ENCODE measurements at regions not wholly inside any gene's neighbourhood (a gene's known extent, or its start where the extent isn't known, plus 50 kb on each side); places are given as distances from the start of the nearest gene placed in this dataset.

DNA sequence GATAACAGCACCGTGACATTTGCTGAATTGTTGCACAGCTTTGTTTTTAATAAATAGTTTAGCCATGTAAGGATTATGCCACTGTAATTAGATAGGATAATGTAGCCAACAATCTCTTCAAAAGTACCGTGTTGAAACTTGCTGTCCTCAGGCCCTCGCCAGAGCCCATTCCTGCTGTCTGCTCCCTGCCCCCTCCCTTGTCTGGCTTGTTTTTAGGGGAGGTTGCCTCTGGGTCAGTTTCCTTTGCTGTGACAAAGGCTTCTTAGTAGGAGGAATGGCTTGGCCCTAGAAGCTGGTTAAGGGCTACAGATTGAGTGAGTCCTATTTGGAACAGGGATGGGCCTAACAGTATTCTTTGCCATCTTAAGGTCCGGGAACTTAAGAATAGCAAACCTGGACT lies 107.9 kb downstream of the LMO4 start:
- no peak for DNase-seq (ENCODE audit: low read depth in 2 of 3, low spot score in 2 of 3)

DNA sequence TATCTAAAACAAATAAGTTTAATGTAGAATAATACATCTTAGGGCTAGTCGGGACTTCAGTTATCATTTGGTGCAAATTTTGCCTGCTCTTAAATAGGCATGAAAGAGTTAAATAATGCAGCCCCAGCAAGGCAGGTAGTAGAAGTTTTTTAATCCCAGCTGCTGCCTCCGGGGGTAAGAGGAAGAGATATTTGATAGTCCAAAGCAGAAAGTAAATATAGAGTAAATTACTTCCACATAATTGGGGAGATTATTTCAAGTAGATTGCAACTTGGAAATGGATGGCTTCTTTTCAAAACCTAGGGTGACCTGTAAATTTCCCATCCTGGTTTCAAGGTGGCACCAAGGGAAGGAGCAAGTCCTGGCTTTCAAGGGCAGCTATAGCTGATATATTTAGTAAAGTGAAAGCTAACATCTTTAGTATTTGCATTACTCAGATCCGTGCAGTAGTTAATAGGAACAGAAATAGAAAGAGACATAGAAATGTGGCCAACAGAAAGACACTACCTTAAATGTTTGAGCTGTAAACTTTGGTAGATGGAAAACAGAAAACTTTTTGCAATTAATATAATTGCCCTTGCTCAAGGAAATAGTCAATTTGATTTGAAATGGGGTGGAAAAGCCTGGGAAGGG lies 109.1 kb downstream of the LMO4 start:
- no peak for DNase-seq (ENCODE audit: low read depth in 2 of 3, low spot score in 2 of 3)

- no peak for DNase-seq (ENCODE audit: low read depth in 2 of 3, low spot score in 2 of 3)
Measured at GRCh38 chr1:87439821-87440220, 111.1 kb downstream of the LMO4 start.

- no peak for DNase-seq (ENCODE audit: low read depth in 2 of 3, low spot score in 2 of 3)
Measured at GRCh38 chr1:87449348-87449963, 120.8 kb downstream of the LMO4 start.

- no peak for DNase-seq (ENCODE audit: low read depth in 2 of 3, low spot score in 2 of 3)
Measured at GRCh38 chr1:87450136-87450535, 121.5 kb downstream of the LMO4 start.

GRCh38 chr1:87450615-87451209 lies 122.0 kb downstream of the LMO4 start:
- DNase-seq (ENCODE audit: low read depth in 2 of 3, low spot score in 2 of 3), result no peak

DNA sequence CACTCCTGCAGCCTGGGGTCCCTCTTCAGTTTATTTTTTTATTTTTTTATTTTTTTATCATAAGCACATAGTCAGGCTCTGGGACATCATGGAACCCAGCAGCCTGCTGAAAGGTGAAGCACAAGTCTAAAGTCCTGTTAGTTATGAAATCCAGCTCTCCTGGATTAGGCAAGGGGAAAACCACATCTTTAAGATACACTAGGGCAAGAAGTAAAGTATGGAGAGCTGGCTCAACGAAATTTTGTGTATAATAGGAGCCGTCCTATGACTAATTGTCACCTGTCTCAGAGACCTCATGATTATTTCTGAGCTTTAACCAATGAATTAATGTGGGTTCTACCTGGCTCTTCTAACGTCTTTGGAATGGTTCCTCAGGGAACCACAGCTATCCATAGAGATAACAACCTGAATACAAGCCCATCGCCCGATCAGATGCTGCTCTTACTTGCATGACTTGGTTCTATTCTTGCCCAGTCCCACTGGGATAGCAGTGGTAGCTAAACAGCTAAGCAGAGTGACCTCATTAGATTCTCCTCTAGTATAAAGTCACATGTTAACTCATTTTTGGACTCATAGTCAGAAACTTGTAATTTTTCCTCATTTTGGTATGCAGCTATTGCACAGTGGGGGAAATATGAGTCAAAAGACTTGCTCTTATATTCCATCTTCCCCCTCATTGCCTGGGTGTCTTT lies 122.7 kb downstream of the LMO4 start:
- no peak for DNase-seq (ENCODE audit: low read depth in 2 of 3, low spot score in 2 of 3)

GRCh38 chr1:87452648-87453047 lies 124.0 kb downstream of the LMO4 start:
- no peak for DNase-seq (ENCODE audit: low read depth in 2 of 3, low spot score in 2 of 3)

DNA sequence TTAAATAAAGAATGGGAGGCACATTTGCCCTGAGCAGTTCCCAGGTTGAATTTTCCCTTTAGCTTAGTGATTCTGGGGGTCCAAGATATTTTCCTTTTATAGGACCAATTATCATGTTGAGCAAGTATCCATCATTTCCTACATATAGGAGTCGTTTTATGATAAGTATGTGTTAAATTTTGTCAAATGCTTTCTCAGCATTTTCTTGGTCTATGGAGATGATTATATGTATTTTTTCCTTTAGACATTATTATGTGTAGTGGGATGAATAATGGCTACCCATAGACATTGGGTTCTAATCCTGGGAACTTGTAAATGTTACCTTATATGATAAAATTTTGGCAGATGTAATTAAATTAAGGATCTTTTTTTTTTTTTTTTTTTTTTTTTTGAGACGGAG lies 128.7 kb downstream of the LMO4 start:
- no peak for DNase-seq (ENCODE audit: low read depth in 2 of 3, low spot score in 2 of 3)

DNA sequence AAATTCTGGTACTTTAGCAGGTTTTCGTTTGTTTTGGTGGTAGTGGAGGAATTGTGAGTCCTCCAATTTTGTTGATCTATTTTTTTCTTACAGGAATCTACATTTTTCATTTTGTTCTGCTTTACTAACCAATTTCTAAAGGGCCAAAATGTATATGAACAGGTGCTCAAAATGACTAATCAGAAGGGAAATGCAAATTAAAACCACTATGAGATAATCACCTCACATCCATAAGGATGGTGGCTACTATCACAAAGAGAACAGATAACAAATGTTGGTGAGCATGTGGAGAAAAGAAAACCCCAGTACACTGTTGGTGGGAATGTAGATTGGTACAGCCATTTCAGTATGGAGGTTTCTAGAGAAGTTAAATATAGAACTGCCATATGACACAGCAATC lies 134.2 kb downstream of the LMO4 start:
- DNase-seq (ENCODE audit: low read depth in 2 of 3, low spot score in 2 of 3), result no peak

GRCh38 chr1:87464022-87464490 lies 135.4 kb downstream of the LMO4 start:
- no peak for DNase-seq (ENCODE audit: low read depth in 2 of 3, low spot score in 2 of 3)

DNA sequence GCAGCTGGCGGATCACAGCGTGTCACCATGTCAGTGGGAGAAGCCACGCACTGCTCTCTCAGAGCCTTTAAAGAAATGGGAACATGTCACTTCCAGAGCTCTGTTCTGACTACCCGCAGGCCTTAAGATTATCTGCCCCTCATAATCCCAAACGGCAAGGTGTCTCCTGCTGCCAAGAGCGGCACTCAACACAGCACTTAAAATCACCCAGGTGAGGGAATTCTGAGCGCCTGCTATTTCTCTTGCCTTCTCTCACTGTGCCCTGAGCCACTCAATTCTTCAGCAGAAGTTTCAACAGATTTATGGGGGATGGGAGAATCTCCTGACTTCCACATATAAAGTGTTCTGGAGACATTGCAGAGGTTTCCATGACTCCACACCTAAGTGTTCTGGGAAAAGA lies 137.9 kb downstream of the LMO4 start:
- DNase-seq (ENCODE audit: low read depth in 2 of 3, low spot score in 2 of 3), result no peak

GRCh38 chr1:87472716-87473115 lies 144.0 kb downstream of the LMO4 start:
- DNase-seq (ENCODE audit: low read depth in 2 of 3, low spot score in 2 of 3), result no peak

DNA sequence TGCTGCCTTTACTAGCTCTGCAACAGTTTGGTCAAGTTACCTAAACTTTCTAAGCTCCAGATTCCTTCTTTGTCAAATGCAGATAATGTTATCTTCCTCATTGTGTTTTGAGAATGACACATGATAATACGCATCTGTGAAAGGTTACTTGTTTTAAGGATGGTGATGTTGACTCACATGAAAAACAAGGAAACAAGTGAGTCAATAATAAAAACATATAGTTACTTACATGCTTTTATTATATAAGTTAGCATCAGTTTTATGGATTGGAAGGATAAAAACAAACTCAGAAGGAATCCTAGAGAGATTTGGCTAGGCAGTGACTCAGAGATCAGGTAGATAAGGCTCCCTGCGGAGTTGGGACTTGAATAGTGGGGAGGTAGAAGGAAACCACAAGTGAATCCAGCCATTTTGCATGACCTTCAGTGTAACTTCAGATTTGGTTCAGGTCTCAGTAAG lies 144.6 kb downstream of the LMO4 start:
- no peak for DNase-seq (ENCODE audit: low read depth in 2 of 3, low spot score in 2 of 3)

DNA sequence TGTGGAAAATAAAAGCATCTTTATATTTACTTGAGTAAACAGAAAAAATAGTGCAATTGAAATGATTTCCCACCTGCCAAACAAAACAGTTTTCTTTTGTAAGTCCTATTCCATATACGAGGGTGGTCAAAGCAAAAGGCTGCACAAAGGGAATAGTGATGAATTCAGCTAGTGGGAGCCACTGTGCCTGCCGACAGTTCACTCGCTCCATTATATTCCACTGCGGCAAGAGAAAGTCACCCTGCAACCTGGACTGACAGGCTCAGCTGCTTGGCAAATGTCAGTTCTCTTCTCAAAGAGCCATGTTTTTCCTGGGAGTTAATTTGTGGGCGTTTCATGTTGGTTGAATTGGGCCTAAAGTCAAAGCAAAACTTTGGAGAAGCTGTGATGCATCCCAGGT lies 145.4 kb downstream of the LMO4 start:
- no peak for DNase-seq (ENCODE audit: low read depth in 2 of 3, low spot score in 2 of 3)

- DNase-seq (ENCODE audit: low read depth in 2 of 3, low spot score in 2 of 3), result no peak
Measured at GRCh38 chr1:87478231-87478630, 149.6 kb downstream of the LMO4 start.

GRCh38 chr1:87495147-87495546 lies 166.5 kb downstream of the LMO4 start:
- no peak for DNase-seq (ENCODE audit: low read depth in 2 of 3, low spot score in 2 of 3)

GRCh38 chr1:87495870-87496269 lies 167.2 kb downstream of the LMO4 start:
- no peak for DNase-seq (ENCODE audit: low read depth in 2 of 3, low spot score in 2 of 3)

DNA sequence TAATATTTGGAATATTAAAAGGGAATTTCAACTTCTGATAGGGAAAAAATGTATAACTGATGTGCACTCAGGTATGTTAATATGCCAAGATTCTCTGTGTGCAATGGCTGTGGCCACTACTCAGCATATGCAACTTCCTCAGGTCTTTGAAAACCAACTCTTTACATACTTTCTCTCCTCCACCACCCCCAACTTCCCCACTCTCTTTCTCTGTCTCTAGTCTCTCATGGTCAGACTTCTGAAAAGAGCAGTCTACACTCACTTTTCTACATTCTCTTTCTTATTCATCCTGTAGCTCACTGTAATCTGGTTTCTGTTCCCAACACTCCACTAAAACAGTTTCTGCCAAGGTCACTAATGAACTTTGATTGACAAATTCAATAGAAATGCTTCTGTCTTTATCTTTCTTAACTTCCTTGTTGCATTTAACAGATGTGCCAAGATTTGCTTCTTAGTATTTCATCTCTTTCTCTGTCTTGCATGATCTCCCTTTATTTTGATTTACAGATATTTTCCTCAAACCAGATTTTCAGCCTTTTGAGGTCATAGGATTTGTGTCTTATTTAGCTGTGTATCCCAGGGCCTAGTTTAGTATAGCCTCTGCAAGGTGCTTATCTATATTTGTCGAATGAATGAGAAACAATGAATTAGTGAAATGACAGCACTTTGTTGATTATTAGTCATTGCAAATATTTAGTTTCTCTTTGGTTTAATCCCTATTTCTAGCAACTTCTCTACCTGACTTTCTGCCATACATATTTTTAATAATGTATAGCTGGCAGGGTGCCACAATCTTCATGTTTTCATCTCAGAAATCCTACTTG lies 168.9 kb downstream of the LMO4 start:
- no peak for DNase-seq (ENCODE audit: low read depth in 2 of 3, low spot score in 2 of 3)

- DNase-seq (ENCODE audit: low read depth in 2 of 3, low spot score in 2 of 3), result no peak
Measured at GRCh38 chr1:87501738-87502137, 173.1 kb downstream of the LMO4 start.
